HK-2 (cell line): ENCODE measurements at regions not wholly inside any gene's neighbourhood (a gene's known extent, or its start where the extent isn't known, plus 50 kb on each side); places are given as distances from the start of the nearest gene placed in this dataset.

Experiments
- DNase-seq: peaks from one replicate; pipeline ENCODE4 v3.0.0-alpha.2; 2018; ENCODE audit not compliant: unreplicated experiment

GRCh38 chr11:33646629-33647028, 54.0 kb downstream of the C11orf91 start:
- no peak for DNase-seq

DNA sequence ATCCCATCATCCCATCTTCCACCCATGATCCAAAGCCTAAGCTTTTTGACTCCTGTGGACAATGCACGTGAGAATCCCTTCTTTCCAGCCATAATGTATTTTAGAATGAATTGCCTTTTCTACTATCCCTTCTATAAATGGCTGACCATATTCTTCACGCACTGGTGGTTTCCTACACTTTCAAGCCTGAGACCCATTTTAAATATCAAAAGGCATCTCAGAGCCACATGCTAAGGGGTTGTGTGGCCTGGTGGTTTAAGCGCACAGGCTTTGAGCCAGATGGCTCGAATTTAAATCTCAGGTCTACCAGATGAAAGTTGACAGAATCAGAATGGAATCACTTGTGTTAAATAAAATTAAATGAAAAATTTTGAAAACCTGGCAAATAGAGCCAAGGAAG, 54.5 kb downstream of the C11orf91 start:
- no peak for DNase-seq

- DNase-seq = no peak
Measured at GRCh38 chr11:33645686-33646085, 54.9 kb downstream of the C11orf91 start.

- no peak for DNase-seq
Measured at GRCh38 chr11:33643167-33643824, 57.3 kb downstream of the C11orf91 start.

DNA sequence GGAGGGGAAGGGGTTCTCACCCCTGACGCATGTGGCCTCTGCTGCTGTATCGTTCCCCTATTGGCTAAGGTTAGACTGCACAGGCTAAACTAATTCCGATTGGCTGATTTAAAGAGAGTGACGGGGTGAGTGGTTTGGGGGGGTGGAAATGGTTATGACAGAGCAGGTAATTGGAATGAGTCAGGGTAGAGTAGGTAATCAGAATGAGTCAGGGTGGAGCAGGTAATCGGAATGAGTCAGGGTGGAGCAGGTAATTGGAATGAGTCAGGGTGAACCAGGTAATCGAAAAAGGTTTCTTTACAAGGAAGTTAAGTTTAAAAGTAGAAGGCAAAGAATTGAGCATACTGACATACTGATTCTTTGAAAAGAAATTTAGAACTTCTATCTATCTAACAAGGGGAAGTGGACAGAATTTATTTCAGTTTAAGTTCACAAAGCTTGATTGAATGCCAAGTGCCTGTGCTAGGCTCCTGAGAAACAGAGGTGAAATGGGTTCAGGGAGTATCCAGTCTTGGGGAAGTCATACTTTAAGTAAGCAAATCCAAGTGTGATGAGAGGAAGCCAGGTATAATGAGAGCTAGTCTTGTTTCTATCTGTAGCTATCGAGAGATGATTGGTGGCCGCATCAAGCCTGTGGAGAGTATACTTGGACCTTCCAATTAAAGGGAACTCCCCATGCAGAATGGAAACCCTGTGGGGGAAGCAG, 58.0 kb downstream of the C11orf91 start:
- DNase-seq = no peak

- no peak for DNase-seq
Measured at GRCh38 chr11:33640730-33641371, 59.8 kb downstream of the C11orf91 start.

DNA sequence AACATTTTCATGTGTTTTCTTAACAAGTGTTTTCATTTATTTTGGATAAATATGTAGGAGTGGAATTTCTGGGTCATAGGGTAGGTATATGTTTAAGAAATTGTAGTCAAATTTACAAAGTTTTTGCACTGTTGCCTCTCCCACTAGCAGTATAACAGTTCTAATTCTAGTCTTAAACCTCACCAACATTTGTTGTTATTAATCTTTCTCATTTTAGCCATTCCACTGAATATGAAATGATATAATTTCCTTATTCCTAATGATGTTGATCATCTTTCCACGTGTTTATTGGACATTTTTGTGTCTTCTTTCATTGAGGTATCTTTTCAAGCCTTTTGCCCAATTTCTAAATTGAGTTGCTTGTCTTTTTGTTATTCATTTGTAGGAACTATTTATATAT, 62.0 kb downstream of the C11orf91 start:
- DNase-seq = no peak

DNA sequence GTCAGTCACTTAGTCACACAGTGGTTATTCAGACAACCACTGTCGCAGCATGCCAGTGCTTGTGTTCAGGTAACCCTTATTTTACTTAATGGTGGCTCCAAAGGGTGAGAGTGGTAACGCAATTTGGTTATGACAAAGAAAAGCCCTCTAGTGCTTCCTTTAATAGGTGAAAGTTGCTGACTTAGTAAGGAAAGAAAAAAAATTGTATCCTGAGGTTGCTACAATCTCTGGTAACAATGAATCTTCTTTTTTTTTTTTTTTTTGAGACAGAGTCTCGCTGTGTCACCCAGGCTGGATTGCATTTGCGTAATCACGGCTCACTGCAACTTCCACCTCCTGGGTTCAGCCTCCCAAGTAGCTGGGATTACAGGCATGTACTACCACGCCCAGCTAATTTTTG, 64.5 kb downstream of the C11orf91 start:
- no peak for DNase-seq

DNA sequence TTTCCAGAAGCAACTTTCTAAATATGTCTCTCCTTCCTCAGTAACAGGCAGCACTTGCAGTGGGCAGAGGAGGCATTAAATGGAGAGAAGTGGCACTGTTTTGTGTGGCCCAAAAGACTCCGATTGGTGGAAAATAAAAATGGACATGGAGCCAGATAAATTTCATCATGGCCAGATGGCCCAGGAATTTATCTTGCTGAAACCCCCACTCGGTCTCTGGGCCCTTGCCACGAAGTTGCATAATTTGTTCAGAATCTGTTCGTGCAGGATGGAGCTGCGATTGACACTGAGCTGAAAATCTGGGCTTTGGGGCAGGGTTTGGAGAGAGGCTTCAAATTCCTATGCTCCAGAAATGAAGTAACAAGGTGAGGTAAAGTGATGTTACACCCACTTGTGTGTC, 65.5 kb downstream of the C11orf91 start:
- DNase-seq = no peak

GRCh38 chr11:33634291-33634834, 66.3 kb downstream of the C11orf91 start:
- DNase-seq = peak; percentile 6

DNA sequence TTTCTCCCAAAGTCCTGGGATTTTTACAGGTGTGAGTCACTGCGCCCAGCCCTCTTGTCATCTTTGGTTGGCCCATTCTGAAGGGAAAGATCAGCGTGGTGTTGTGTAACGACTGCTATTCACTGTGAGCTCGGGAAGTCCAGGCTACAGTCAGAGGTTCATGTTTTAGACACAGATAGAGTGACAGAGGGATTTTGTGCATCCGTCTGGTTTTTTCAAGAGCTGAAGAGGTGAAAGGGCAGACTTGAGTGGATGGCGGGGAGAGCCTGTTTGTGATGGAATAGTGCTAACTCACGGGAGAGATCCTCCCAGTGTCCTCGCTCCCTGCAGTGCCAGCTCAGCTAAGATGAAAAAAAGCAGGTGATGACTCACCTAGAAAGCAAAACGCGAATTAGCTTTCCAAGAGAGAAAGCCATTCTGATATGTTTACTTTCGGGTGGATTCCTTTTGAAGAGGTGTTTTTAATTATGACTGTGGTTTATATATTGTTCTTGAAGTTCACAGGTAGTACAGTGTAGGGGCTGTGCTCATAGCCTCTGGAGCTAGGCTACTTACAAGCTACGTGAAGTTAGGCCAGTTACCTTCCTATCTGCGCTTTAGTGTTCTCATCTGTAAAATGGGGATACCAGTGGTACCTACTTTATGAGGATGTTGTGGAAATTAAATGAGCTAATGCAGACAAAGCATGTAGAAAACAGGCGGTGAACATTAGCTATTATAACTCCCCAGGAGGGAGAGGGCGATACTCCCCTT, 67.2 kb downstream of the C11orf91 start:
- DNase-seq = peak; percentile 49

- no peak for DNase-seq
Measured at GRCh38 chr11:33631749-33632091, 68.9 kb downstream of the C11orf91 start.

GRCh38 chr11:33630936-33631748, 69.5 kb downstream of the C11orf91 start:
- DNase-seq = no peak

GRCh38 chr11:33624083-33624482, 76.5 kb downstream of the C11orf91 start:
- DNase-seq = no peak

- no peak for DNase-seq
Measured at GRCh38 chr11:33622806-33623205, 77.8 kb downstream of the C11orf91 start.

- no peak for DNase-seq
Measured at GRCh38 chr11:33622186-33622585, 78.4 kb downstream of the C11orf91 start.

- no peak for DNase-seq
Measured at GRCh38 chr11:33620423-33621171, 80.0 kb downstream of the C11orf91 start.

- DNase-seq = no peak
Measured at GRCh38 chr11:33618956-33619355, 81.7 kb downstream of the C11orf91 start.

DNA sequence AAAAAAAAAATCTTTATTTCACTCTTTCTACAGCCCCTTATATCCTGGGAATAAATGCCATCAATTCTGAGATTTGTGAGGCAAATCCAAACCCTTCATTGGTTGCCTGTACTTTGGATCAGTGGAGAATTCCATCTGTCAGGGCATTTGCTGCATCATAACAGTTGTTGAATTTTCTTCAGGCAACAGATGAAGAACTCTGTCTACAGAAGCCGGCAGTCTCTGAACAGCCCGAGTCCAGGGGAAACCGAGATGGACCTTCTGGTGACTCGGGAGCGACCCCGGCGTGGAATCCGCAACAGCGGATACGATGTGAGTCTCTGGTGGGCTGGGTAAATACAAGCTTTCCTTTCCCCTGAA, 82.3 kb downstream of the C11orf91 start:
- DNase-seq = no peak

- no peak for DNase-seq
Measured at GRCh38 chr11:33617672-33618350, 82.8 kb downstream of the C11orf91 start.
